ENCODE measurements at regions not wholly inside any gene's neighbourhood (a gene's known extent, or its start where the extent isn't known, plus 50 kb on each side); places are given as distances from the start of the nearest gene placed in this dataset.

GRCh38 chr6:21885532-21886114, 292.1 kb downstream of the SOX4 start:
- DNase-seq (ENCODE audit: low read depth): no peak

GRCh38 chr6:21886542-21887151, 293.1 kb downstream of the SOX4 start:
- DNase-seq (ENCODE audit: low read depth): no peak

GRCh38 chr6:21887231-21888185, 294.0 kb downstream of the SOX4 start:
- DNase-seq (ENCODE audit: low read depth): no peak

GRCh38 chr6:21891080-21891479, 297.5 kb downstream of the SOX4 start:
- no peak for DNase-seq (ENCODE audit: low read depth)

GRCh38 chr6:21893793-21894192, 300.2 kb downstream of the SOX4 start:
- DNase-seq (ENCODE audit: low read depth): no peak

- DNase-seq (ENCODE audit: low read depth): no peak
These were observed 302.0 kb downstream of the SOX4 start for GRCh38 chr6:21895555-21895954.

GRCh38 chr6:21898107-21898796, 304.7 kb downstream of the SOX4 start:
- no peak for DNase-seq (ENCODE audit: low read depth)

- DNase-seq (ENCODE audit: low read depth): peak; percentile 26
These were observed 306.2 kb downstream of the SOX4 start for GRCh38 chr6:21899708-21900107.

- DNase-seq (ENCODE audit: low read depth): no peak
These were observed 307.2 kb downstream of the SOX4 start for GRCh38 chr6:21900730-21901129.

GRCh38 chr6:21902628-21903169, 309.1 kb downstream of the SOX4 start:
- no peak for DNase-seq (ENCODE audit: low read depth)

GRCh38 chr6:21905531-21905930, 312.0 kb downstream of the SOX4 start:
- no peak for DNase-seq (ENCODE audit: low read depth)

GRCh38 chr6:21906826-21907225, 313.3 kb downstream of the SOX4 start:
- no peak for DNase-seq (ENCODE audit: low read depth)

- peak; percentile 14 for DNase-seq (ENCODE audit: low read depth)
These were observed 313.7 kb downstream of the SOX4 start for GRCh38 chr6:21907291-21907690.

GRCh38 chr6:21908161-21908848, 314.8 kb downstream of the SOX4 start:
- DNase-seq (ENCODE audit: low read depth): no peak

GRCh38 chr6:21909321-21909720, 315.8 kb downstream of the SOX4 start:
- no peak for DNase-seq (ENCODE audit: low read depth)

GRCh38 chr6:21911208-21911607, 317.7 kb downstream of the SOX4 start:
- DNase-seq (ENCODE audit: low read depth): no peak

- DNase-seq (ENCODE audit: low read depth): no peak
These were observed 318.7 kb downstream of the SOX4 start for GRCh38 chr6:21912151-21912832.

- DNase-seq (ENCODE audit: low read depth): no peak
These were observed 320.8 kb downstream of the SOX4 start for GRCh38 chr6:21914121-21914973.

GRCh38 chr6:21915707-21916260, 322.2 kb downstream of the SOX4 start:
- DNase-seq (ENCODE audit: low read depth): no peak

GRCh38 chr6:21918041-21918440, 324.5 kb downstream of the SOX4 start:
- no peak for DNase-seq (ENCODE audit: low read depth)
